ENCODE measurements at regions not wholly inside any gene's neighbourhood (a gene's known extent, or its start where the extent isn't known, plus 50 kb on each side); places are given as distances from the start of the nearest gene placed in this dataset.
"Not testable (repeated sequence)": the region's sequence is repeated elsewhere in the genome, so short reads cannot be mapped to it uniquely, and the experiment has no call there.

DNA sequence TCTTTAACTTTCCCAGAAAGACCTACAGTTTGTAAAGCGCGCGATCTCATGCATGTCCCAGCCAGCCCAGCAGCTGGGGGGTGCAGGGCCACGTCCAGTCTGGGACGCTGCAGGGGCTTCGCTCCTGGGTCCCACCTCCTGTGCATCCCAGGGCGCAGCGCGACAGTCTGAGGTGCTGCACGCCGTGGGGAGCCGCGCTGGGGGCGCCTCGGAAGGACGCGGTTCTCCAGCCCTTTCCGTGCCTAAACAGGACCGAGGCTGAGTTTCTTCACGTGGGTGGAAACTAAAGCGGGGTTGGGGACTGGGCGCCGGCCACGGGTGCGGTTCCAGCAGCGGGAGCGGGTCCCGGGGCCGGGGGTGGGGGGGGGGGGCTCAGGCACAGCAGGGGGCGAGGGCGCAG lies 221.4 kb downstream of the TP53TG3F start:
- H3K4me2 ChIP-seq (ENCODE audit: low read length); H3K4me3 ChIP-seq (ENCODE audit: low read length); H3K79me2 ChIP-seq (ENCODE audit: control insufficient read depth, low read length); H3K36me3 ChIP-seq (ENCODE audit: control insufficient read depth, low read length); H3K9me3 ChIP-seq (ENCODE audit: control insufficient read depth, insufficient read depth, low read length); H3K4me1 ChIP-seq (ENCODE audit: control insufficient read depth, low read length); H3K27me3 ChIP-seq (ENCODE audit: control insufficient read depth, low read length); H4K20me1 ChIP-seq (ENCODE audit: control insufficient read depth, insufficient read depth, low read depth, low read length); H3K9me2 ChIP-seq (replicated peaks; ENCODE audit: control insufficient read depth, low read length); H3F3A ChIP-seq (ENCODE audit: control insufficient read depth, insufficient read depth); H3K27ac ChIP-seq (ENCODE audit: low read depth, low read length): not testable (repeated sequence)

DNA sequence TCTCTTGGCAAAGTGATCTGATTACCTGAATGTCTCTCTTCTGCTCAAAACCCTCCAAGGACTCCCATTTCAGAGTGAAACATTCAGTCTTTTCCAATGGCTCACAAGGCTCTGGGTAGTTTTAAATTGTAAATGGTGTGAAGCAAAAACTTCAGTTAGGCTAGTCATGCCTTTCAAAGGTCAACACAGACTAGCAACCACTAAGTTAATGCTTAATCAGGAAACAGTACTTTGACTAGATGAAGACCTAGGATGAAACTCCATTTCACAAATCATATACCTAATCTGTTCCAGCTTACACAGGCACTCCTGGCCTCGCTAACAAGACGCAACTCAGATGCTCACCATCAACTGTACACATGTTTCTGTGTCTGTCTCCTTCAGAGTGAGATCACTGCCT lies 240.9 kb downstream of the TP53TG3F start:
- not testable (repeated sequence) for H4K20me1 ChIP-seq (ENCODE audit: control insufficient read depth, insufficient read depth, low read depth, low read length)

DNA sequence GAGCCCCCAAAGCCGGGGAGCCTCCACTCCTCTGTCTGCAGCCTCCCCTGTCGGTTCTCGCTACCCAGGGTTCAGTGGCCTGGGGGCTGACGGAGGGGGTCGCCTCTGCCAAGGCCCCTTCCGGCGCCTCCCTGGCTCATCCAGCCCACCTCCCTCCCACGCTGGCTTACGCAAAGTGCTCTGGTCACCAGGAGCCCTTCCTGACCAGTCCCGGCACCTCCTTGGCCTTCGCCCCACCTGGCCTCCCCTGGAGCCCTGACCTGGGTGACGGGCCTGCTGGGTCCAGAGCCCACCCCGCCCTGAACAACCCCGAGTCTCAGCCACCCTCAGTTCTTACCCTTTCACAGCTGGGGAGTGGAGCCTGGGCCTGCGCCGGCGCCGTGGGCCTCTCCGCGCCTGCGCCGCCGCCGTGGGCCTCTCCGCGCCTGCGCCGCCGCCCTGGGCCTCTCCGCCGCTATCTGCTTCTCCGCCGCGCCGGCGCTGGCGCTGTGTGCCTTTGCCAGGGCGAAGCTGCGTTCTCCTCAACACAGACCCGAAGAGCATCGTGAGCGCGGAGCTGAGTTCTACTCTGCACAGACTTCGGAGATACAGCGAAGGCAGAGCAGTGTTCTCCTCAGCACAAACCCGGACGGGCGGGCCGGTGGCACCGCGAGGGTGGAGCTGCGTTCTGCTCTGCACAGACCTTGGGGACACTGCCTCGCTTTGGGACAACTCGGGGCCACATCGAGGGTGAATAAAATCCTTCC lies 247.6 kb downstream of the TP53TG3F start:
- H3F3A ChIP-seq (ENCODE audit: control insufficient read depth, insufficient read depth); H3K79me2 ChIP-seq (ENCODE audit: control insufficient read depth, low read length); H3K27ac ChIP-seq (ENCODE audit: low read depth, low read length); H3K4me2 ChIP-seq (ENCODE audit: low read length); H3K4me3 ChIP-seq (ENCODE audit: low read length); H4K20me1 ChIP-seq (ENCODE audit: control insufficient read depth, insufficient read depth, low read depth, low read length); H3K27me3 ChIP-seq (ENCODE audit: control insufficient read depth, low read length); H3K9me2 ChIP-seq (replicated peaks; ENCODE audit: control insufficient read depth, low read length); H3K9me3 ChIP-seq (ENCODE audit: control insufficient read depth, insufficient read depth, low read length); H3K4me1 ChIP-seq (ENCODE audit: control insufficient read depth, low read length); H3K36me3 ChIP-seq (ENCODE audit: control insufficient read depth, low read length): not testable (repeated sequence)

More for the DNA sequence above, 240.9 kb downstream of the TP53TG3F start:
- H3K9me3 ChIP-seq (ENCODE audit: control insufficient read depth, insufficient read depth, low read length); H3K79me2 ChIP-seq (ENCODE audit: control insufficient read depth, low read length); H3K27ac ChIP-seq (ENCODE audit: low read depth, low read length); H3K4me2 ChIP-seq (ENCODE audit: low read length); H3F3A ChIP-seq (ENCODE audit: control insufficient read depth, insufficient read depth); H3K27me3 ChIP-seq (ENCODE audit: control insufficient read depth, low read length); H3K4me1 ChIP-seq (ENCODE audit: control insufficient read depth, low read length); H3K4me3 ChIP-seq (ENCODE audit: low read length); H3K36me3 ChIP-seq (ENCODE audit: control insufficient read depth, low read length); H3K9me2 ChIP-seq (replicated peaks; ENCODE audit: control insufficient read depth, low read length): not testable (repeated sequence)

GRCh38 chr16:33707591-33707934 lies 248.2 kb downstream of the TP53TG3F start:
- not testable (repeated sequence) for H3K9me3 ChIP-seq (ENCODE audit: control insufficient read depth, insufficient read depth, low read length); H3K27ac ChIP-seq (ENCODE audit: low read depth, low read length)

DNA sequence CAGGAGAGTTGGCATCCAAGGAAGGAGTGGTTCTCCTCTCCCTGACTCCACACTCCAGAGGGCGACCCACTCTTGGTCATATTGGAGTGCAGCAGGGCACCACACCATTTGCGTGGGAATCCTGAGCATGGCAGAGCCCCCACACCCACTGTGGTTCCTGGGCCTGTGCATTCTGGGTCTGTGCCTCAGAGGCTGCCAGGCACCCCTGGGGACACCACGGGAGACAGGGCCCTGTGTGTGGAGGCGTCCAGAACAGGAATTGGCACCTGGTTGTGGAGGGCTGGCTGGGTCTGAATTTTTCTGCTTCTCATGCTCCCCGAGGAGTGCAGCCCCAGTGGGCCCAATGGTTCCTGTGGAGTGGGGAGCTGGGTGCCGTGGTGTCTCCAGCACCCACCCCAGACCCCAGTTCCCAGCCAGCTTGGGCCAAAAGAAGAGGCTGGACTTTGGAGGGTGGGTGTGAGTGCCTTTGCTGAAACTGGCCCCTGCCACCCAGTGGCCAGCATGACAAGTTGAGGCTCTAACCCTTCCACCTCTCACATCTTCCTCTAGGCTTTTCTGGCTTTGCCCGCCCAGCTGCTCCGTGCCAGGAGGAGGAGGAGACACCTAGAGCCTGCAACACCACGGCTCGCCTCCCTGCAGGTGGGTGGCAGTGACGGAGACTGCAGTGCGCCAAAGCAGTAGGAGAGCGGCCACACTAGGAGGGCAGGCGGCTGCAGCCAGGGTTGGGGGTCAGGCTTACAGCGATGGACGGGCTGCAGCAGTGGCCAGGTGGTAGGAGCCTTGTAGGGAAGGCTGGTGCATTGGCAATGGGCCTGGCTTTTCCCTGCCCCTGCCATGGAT lies 250.7 kb downstream of the TP53TG3F start:
- not testable (repeated sequence) for H3K9me3 ChIP-seq (ENCODE audit: control insufficient read depth, insufficient read depth, low read length); H3K4me2 ChIP-seq (ENCODE audit: low read length); H3K79me2 ChIP-seq (ENCODE audit: control insufficient read depth, low read length); H3K27ac ChIP-seq (ENCODE audit: low read depth, low read length); H3K36me3 ChIP-seq (ENCODE audit: control insufficient read depth, low read length); H3K9me2 ChIP-seq (replicated peaks; ENCODE audit: control insufficient read depth, low read length); H3K4me1 ChIP-seq (ENCODE audit: control insufficient read depth, low read length); H4K20me1 ChIP-seq (ENCODE audit: control insufficient read depth, insufficient read depth, low read depth, low read length); H3K4me3 ChIP-seq (ENCODE audit: low read length); H3K27me3 ChIP-seq (ENCODE audit: control insufficient read depth, low read length); H3F3A ChIP-seq (ENCODE audit: control insufficient read depth, insufficient read depth)

More at GRCh38 chr16:33707591-33707934, 248.2 kb downstream of the TP53TG3F start:
- not testable (repeated sequence) for H3K4me3 ChIP-seq (ENCODE audit: low read length); H3K4me2 ChIP-seq (ENCODE audit: low read length); H4K20me1 ChIP-seq (ENCODE audit: control insufficient read depth, insufficient read depth, low read depth, low read length); H3K4me1 ChIP-seq (ENCODE audit: control insufficient read depth, low read length); H3K9me2 ChIP-seq (replicated peaks; ENCODE audit: control insufficient read depth, low read length); H3K27me3 ChIP-seq (ENCODE audit: control insufficient read depth, low read length); H3F3A ChIP-seq (ENCODE audit: control insufficient read depth, insufficient read depth); H3K79me2 ChIP-seq (ENCODE audit: control insufficient read depth, low read length); H3K36me3 ChIP-seq (ENCODE audit: control insufficient read depth, low read length)

DNA sequence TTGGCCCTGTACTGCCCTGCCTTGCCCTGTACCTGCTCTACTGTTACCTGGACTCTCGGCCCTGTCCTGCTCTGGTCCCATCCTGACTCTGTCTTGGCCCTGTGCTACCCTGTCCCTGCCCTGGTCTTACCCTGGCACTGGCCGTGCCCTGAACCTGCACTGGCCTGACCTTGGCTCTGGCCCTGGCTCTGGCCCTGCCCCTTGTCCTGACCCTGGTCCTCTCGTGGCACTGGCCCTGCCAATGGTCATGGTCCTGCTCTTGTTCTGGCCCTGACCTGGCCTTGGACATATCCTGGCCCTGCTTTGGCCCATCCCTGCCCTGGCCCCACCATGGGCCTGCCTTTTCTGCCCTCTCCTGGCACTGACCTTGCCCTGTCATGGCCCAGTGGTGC lies 251.3 kb downstream of the TP53TG3F start:
- H3K9me3 ChIP-seq (ENCODE audit: control insufficient read depth, insufficient read depth, low read length); H3K79me2 ChIP-seq (ENCODE audit: control insufficient read depth, low read length); H3K4me1 ChIP-seq (ENCODE audit: control insufficient read depth, low read length); H3K27ac ChIP-seq (ENCODE audit: low read depth, low read length); H4K20me1 ChIP-seq (ENCODE audit: control insufficient read depth, insufficient read depth, low read depth, low read length); H3K9me2 ChIP-seq (replicated peaks; ENCODE audit: control insufficient read depth, low read length); H3K4me2 ChIP-seq (ENCODE audit: low read length); H3K4me3 ChIP-seq (ENCODE audit: low read length); H3K27me3 ChIP-seq (ENCODE audit: control insufficient read depth, low read length); H3F3A ChIP-seq (ENCODE audit: control insufficient read depth, insufficient read depth); H3K36me3 ChIP-seq (ENCODE audit: control insufficient read depth, low read length): not testable (repeated sequence)

DNA sequence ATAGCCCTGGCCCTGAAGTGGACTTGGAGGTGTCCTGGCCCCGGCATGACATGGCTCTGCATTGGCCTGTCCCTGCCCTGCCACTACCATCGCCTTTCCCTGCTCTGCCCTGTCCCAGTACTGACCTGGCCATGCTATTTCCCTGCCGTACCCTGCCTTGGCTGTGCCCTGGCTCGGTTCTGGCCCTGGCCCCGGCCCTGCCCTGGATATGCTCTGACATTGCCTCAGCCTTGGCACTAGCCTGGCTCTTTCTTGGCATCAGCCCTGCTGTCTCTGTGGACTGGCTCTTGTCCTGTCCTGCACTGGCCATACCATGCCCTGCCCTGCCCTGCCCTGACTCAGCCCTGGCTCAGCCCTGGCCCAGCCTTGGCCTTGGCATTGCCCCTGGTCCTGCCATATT lies 252.2 kb downstream of the TP53TG3F start:
- not testable (repeated sequence) for H3K4me2 ChIP-seq (ENCODE audit: low read length); H3K9me2 ChIP-seq (replicated peaks; ENCODE audit: control insufficient read depth, low read length); H3K4me3 ChIP-seq (ENCODE audit: low read length); H3K9me3 ChIP-seq (ENCODE audit: control insufficient read depth, insufficient read depth, low read length); H3K4me1 ChIP-seq (ENCODE audit: control insufficient read depth, low read length); H3K36me3 ChIP-seq (ENCODE audit: control insufficient read depth, low read length); H4K20me1 ChIP-seq (ENCODE audit: control insufficient read depth, insufficient read depth, low read depth, low read length); H3K27me3 ChIP-seq (ENCODE audit: control insufficient read depth, low read length); H3K27ac ChIP-seq (ENCODE audit: low read depth, low read length); H3K79me2 ChIP-seq (ENCODE audit: control insufficient read depth, low read length); H3F3A ChIP-seq (ENCODE audit: control insufficient read depth, insufficient read depth)

GRCh38 chr16:33712308-33712707 lies 252.9 kb downstream of the TP53TG3F start:
- H4K20me1 ChIP-seq (ENCODE audit: control insufficient read depth, insufficient read depth, low read depth, low read length); H3K36me3 ChIP-seq (ENCODE audit: control insufficient read depth, low read length); H3K27ac ChIP-seq (ENCODE audit: low read depth, low read length); H3K4me3 ChIP-seq (ENCODE audit: low read length); H3K4me2 ChIP-seq (ENCODE audit: low read length); H3K9me3 ChIP-seq (ENCODE audit: control insufficient read depth, insufficient read depth, low read length); H3K79me2 ChIP-seq (ENCODE audit: control insufficient read depth, low read length); H3K4me1 ChIP-seq (ENCODE audit: control insufficient read depth, low read length); H3K27me3 ChIP-seq (ENCODE audit: control insufficient read depth, low read length); H3K9me2 ChIP-seq (replicated peaks; ENCODE audit: control insufficient read depth, low read length); H3F3A ChIP-seq (ENCODE audit: control insufficient read depth, insufficient read depth): not testable (repeated sequence)
